ENCODE measurements at regions not wholly inside any gene's neighbourhood (a gene's known extent, or its start where the extent isn't known, plus 50 kb on each side); places are given as distances from the start of the nearest gene placed in this dataset.

DNA sequence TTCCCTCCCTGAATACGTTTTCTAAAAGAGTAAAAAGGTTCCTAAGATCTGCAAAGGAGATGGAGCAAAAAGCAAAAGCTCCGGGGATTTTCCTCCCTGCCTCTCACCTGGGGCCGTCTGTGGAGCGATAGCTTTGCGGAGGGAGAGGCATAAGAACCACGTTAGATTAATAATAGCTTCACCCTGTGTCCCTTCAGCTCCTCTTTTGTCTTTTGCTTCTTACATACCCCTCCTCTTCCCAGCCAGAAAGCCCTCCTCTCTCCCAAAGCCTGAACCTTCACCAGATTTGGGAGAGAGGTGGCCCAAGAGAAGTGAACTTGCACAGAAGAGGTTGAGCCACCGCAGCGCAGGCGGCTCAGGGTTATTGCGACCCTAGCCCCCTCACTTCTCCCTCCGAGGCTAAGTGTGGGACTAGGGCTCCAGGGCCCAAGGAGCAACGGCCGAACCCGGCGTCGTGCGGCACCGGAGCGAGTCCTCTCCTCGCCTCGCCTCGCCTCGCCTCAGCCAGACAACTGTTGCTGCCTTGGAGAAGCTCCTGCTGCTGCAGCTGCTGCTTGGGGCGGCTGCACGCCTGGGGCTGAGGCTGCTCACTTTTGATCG lies 97.6 kb upstream of the HSD17B12 start:
- Histone ChIP-seq H3K36me3 (ENCODE audit: control insufficient read depth, insufficient read depth, low read length) (no peaks in the 10 kb centered on the region), H3K27me3 (ENCODE audit: control insufficient read depth, insufficient read depth, low read length) (peaks cover 71% of the 10 kb centered on the region), H3K4me3 (ENCODE audit: low read depth, low read length) (no peak overlapping the region)
- TF ChIP-seq, protein P1, sequence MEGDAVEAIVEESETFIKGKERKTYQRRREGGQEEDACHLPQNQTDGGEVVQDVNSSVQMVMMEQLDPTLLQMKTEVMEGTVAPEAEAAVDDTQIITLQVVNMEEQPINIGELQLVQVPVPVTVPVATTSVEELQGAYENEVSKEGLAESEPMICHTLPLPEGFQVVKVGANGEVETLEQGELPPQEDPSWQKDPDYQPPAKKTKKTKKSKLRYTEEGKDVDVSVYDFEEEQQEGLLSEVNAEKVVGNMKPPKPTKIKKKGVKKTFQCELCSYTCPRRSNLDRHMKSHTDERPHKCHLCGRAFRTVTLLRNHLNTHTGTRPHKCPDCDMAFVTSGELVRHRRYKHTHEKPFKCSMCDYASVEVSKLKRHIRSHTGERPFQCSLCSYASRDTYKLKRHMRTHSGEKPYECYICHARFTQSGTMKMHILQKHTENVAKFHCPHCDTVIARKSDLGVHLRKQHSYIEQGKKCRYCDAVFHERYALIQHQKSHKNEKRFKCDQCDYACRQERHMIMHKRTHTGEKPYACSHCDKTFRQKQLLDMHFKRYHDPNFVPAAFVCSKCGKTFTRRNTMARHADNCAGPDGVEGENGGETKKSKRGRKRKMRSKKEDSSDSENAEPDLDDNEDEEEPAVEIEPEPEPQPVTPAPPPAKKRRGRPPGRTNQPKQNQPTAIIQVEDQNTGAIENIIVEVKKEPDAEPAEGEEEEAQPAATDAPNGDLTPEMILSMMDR (IDR thresholded peaks at IDR 0.05; ENCODE audit: insufficient read depth, low read length, poor library complexity, severe bottlenecking) = no peak
- DNase-seq (ENCODE audit: low read depth) = no peak

DNA sequence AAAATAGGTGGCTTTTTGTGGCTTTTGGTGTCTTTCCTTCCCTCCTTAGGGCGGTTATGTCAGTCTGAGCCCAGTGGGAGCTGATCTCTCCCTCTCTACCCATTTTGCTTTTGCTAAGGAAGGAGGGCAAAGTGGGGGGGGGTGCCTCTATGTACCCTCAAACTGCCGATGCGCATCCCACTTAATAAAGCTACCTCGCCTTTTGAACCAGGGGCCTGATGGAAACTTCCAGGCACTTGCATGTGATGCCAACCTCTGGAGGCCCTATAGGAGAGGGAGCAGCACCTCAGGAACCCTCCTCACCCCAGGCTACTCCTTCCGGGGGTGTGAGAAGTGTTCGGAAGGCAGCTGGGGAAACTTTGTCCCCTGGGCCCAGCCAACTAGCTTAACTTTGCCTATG lies 97.0 kb upstream of the HSD17B12 start:
- H3K36me3 ChIP-seq (ENCODE audit: control insufficient read depth, insufficient read depth, low read length) = no peaks in the 10 kb centered on the region
- DNase-seq (ENCODE audit: low read depth) = no peak
- H3K27me3 ChIP-seq (ENCODE audit: control insufficient read depth, insufficient read depth, low read length) = peaks cover 65% of the 10 kb centered on the region
- H3K4me3 ChIP-seq (ENCODE audit: low read depth, low read length) = no peak overlapping the region
- TF ChIP-seq, protein P1 (IDR thresholded peaks at IDR 0.05; ENCODE audit: insufficient read depth, low read length, poor library complexity, severe bottlenecking) = no peak

DNA sequence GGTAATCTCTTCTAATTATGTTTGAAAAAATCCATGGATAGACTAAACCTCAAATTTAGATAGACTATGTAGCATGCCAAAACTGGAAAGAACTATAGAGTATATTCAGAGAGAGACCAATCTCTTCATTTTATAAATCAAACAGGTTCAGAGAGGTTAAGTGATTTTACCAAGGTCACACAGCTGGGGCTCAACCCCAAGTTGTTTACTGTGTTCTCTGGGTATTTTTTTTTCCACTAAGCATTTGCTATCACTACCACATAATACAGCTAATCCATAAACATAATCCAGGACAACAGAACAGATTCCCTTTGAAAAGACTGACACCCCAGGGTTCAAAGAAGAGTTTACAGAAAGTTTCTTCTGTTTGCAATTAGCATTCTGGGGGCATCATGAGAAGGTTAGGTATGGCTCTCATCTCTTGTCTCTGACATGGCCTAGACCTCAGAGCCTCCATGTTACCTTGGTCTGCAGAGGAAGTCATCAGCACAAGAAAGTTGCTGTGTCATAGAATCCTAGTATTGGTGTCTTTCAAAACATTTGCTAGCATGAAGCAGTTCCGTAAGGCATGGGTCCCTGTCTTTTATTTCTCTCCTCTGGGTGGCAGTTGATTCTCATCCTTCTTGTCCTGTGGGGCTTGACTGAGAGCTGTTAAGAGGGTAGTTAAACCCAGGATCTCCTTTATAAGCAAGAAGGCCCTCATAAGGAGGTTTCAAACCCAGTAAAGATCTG lies 94.5 kb upstream of the HSD17B12 start:
- no peak for DNase-seq (ENCODE audit: low read depth)
- peaks cover 42% of the 10 kb centered on the region for H3K27me3 ChIP-seq (ENCODE audit: control insufficient read depth, insufficient read depth, low read length)
- H3K36me3 ChIP-seq (ENCODE audit: control insufficient read depth, insufficient read depth, low read length) = no peaks in the 10 kb centered on the region
- TF ChIP-seq, protein P1 (IDR thresholded peaks at IDR 0.05; ENCODE audit: insufficient read depth, low read length, poor library complexity, severe bottlenecking) = no peak
- H3K4me3 ChIP-seq (ENCODE audit: low read depth, low read length) = no peak overlapping the region

- no peak for DNase-seq (ENCODE audit: low read depth)
- Histone ChIP-seq H3K27me3 (ENCODE audit: control insufficient read depth, insufficient read depth, low read length) (peaks cover 6% of the 10 kb centered on the region), H3K36me3 (ENCODE audit: control insufficient read depth, insufficient read depth, low read length) (no peaks in the 10 kb centered on the region), H3K4me3 (ENCODE audit: low read depth, low read length) (no peak overlapping the region)
- TF ChIP-seq, protein P1 (IDR thresholded peaks at IDR 0.05; ENCODE audit: insufficient read depth, low read length, poor library complexity, severe bottlenecking) = no peak
Measured at GRCh38 chr11:43589601-43590250, 90.8 kb upstream of the HSD17B12 start.

DNA sequence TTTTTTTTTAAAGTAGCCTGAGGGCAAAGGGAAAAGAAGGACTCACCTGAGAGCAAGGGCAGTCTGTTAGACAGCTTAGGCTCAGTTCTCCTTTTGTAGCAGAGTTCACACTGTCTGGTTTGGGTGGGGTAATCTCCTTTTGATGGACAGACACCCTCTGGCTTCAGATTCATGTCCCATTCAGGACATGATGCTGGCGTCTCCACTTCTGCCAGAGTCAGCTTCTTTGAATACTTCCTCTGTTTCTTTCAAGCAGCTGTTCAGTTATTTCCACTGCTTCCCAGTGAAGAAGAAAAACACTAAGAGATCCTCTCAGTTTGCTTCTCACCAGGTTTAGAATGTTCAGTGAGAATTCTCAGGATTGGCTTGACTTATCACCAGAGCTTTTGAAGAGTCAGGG lies 79.0 kb upstream of the HSD17B12 start:
- peaks cover 3% of the 10 kb centered on the region for H3K27me3 ChIP-seq (ENCODE audit: control insufficient read depth, insufficient read depth, low read length)

More for the DNA sequence above, 79.0 kb upstream of the HSD17B12 start:
- TF ChIP-seq, protein P1 (IDR thresholded peaks at IDR 0.05; ENCODE audit: insufficient read depth, low read length, poor library complexity, severe bottlenecking) = no peak
- Histone ChIP-seq H3K36me3 (ENCODE audit: control insufficient read depth, insufficient read depth, low read length) (no peaks in the 10 kb centered on the region), H3K4me3 (ENCODE audit: low read depth, low read length) (no peak overlapping the region)
- DNase-seq (ENCODE audit: low read depth) = no peak
